CMK (cell line): ENCODE measurements at regions not wholly inside any gene's neighbourhood (a gene's known extent, or its start where the extent isn't known, plus 50 kb on each side); places are given as distances from the start of the nearest gene placed in this dataset.
"Not testable (repeated sequence)": the region's sequence is repeated elsewhere in the genome, so short reads cannot be mapped to it uniquely, and the experiment has no call there.

ENCODE experiments used
- DNase-seq: peaks from one replicate; pipeline ENCODE4 v3.0.0-alpha.2; 2010; ENCODE audit warnings: low read depth

- no peak for DNase-seq
These were observed 478.5 kb downstream of the ATP23 start for GRCh38 chr12:58419905-58420304.

DNA sequence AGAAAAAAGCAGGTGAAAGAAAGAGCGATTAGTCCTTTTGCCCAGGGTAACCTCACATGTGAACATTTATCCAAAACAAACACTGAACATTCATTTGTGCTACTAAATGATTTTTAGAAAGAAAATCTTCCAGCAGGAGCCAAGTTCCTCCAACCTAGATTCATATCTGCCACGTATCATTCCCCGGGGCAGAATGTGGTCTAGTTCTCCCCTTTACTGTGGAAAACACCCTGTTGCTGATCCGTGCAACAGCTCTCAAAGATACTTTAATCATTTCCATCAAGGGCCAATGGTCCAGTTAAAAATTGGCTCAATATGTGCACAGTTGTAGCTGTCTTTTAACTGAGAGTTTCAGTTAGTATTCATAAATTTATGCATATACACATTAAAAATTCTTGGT is 479.1 kb downstream of the ATP23 start:
- DNase-seq, result peak; percentile 18

- DNase-seq, result no peak
These were observed 480.6 kb downstream of the ATP23 start for GRCh38 chr12:58421990-58422389.

- no peak for DNase-seq
These were observed 483.5 kb downstream of the ATP23 start for GRCh38 chr12:58424735-58425392.

DNA sequence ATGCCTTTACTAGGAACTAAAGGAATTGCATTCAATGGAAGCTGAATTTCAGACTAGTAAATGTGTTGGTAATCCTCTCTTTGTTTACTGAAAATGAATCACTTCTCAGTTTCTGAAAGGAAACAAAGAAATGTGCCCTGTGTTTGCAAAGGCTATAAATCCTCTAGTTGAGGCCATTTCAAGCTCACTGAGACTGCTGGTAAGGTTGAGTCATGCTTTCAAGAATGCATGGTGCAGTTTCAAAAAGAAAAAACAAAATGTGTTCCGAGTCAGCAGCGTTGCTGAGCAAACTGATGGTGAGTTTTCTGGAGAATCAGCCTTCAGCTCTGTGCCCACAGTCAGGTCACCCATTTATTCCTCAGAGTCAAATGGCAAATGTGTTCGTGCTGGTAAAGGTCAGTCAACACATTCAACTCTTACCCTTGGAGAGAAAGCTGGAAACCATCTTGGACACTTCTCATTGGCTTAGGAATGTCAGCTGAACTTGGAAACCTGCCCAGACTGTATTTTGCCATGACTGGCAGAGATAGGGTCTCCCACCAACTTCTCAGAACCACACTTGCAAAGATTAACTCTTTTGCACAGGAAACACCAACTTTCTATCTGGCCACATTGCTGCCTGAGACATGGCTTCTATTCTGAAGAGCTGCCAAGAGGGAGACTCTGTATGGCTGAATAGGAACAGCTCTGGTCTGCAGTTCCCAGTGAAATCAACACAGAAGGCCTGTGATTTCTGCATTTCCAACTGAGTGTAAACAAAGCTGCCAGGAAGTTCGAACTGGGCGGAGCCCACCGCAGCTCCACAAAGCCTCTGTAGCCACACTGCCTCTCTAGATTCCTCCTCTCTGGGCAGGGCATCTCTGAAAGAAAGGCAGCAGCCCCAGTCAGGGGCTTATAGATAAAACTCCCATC is 484.4 kb downstream of the ATP23 start:
- DNase-seq, result peak; percentile 83

DNA sequence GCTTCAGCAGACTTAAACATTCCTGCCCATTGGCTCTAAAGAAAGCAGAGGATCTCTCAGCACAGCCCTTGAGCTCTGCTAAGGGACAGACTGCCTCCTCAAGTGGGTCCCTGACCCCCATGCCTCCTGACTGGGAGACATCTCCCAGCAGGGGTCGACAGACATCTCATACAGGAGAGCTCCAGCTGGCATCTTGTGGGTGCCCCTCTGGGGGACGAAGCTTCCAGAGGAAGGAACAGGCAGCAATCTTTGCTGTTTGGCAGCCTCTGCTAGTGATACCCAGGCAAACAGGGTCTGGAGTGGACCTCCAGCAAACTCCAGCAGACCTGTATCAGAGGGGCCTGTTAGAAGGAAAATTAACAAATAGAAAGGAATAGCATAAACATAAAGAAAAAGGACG is 485.1 kb downstream of the ATP23 start:
- not testable (repeated sequence) for DNase-seq

DNA sequence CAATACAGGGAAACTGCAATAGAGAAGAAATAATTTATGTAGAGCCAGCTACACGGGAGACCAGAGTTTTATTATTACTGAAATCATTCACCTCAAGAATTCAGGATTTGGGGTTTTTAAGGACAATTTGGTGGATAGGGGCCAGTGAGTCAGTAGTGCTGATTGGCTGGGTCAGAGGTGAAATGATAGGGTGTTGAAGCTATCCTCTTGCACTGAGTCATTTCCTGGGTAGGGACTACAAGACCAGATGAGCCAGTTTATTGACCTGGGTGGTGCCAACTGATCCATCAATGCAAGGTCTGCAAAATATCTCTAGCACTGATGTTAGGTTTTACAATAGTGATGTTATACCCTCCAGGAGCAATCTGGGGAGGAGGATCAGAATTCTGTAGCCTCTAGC is 486.3 kb downstream of the LRIG3 start:
- DNase-seq, result no peak

DNA sequence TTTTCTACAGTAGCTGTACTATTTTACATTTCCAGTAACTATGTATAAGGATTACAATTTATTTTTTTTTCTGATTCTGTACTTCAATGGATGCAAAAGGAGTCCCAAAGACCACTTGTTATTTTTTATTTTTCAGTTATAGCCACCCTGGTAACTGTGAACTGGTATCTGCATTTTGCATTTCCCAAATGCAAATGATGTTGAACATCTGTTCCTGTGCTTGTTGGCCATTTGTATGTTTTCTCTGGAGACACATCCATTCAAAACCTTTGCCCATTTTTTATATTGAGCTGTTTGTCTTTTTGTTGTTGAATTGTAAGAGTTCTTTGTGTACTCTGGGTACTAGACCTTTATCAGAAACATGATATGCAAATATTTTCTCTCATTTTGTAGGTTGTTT is 485.6 kb downstream of the LRIG3 start:
- DNase-seq, result no peak

GRCh38 chr12:58435647-58436046 is 484.7 kb downstream of the LRIG3 start:
- no peak for DNase-seq

GRCh38 chr12:58441483-58441882 is 478.8 kb downstream of the LRIG3 start:
- no peak for DNase-seq

- no peak for DNase-seq
These were observed 476.9 kb downstream of the LRIG3 start for GRCh38 chr12:58443273-58443980.

DNA sequence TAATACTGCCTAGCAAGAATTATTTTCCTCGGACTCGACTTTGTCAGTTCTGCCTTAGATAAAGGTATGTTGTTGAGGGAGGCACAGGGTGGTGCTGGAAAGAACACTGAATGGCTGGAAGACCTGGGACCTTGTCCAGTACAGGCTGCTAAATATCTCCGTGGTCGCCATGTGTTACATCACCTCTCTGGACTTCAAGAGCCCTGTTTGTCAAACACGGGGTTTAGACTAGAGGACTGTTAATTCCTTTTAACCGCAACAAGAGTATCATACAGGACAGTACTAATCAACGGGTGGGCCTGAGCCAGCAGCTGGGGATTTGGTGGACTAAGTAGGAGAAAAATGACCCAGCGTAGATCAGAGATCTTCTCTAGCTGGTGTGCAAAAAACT is 476.3 kb downstream of the LRIG3 start:
- no peak for DNase-seq

DNA sequence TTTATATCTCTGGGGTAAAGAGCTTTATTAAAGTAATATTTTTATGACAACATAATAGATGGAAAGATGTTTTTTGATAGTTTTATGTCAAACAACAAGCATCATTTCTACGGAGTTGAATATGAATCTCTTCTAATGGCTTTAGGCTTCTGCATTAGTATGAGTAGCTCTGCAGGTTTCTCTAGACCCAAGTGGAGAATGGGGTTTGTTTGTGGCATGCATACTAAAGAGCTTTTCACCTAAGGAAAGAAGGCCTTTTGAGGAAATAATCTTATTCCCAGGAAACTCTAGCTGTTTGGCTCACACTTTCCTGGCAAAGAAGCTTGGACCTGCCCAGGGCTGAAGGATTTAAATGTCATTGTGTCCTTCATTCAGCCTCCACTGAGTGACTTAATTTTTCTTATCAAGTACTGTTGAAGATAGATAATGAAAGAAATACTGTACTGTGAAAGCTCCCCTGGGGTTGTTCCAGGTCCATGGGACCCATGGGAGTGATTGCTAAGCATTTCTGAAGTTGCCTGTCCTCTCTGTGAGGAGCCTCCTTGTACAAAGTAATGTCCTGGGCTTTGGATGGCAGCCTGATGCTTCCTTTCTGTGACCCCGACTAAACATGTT is 469.3 kb downstream of the LRIG3 start:
- DNase-seq, result no peak

- no peak for DNase-seq
These were observed 467.8 kb downstream of the LRIG3 start for GRCh38 chr12:58452546-58452945.

DNA sequence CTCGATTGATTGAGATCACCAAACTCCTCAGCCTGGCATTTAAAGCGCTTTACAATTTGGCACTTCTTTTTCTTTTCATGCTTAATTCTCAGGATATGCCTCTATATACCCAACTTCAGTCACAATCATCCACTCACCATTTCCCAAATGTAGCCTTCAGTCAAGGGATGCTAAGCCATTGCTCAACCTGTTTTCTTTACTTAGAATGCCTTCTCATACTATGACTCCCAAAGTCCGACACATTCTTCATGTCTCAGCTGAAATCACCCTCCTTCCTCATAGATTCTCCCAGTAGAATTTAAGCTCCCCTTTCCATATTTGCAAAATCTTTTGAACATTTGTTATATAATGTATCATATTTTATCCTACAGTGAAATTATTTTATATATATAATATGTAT is 467.0 kb downstream of the LRIG3 start:
- DNase-seq, result no peak

GRCh38 chr12:58455136-58455535 is 465.2 kb downstream of the LRIG3 start:
- DNase-seq, result no peak

DNA sequence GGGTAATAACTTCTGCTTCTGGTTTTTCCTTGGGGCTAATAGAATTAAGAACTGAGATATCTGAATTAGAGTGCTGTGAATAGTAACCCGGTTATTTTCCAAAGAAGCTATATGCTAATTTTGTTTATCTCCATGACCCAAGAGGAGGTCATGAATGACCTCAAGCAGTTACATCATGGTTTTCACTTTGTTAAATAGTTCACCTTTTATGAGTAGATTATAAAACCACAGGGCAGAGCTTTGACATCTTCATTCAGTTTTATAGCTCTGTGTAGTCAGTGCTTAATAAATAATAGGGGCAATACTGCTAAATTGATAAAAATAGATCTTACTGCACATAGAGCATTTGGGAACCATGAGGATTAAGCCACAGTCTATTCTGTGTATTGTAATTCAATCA is 462.2 kb downstream of the LRIG3 start:
- DNase-seq, result no peak

GRCh38 chr12:58459191-58459590 is 461.1 kb downstream of the LRIG3 start:
- no peak for DNase-seq

GRCh38 chr12:58463051-58463450 is 457.3 kb downstream of the LRIG3 start:
- no peak for DNase-seq

DNA sequence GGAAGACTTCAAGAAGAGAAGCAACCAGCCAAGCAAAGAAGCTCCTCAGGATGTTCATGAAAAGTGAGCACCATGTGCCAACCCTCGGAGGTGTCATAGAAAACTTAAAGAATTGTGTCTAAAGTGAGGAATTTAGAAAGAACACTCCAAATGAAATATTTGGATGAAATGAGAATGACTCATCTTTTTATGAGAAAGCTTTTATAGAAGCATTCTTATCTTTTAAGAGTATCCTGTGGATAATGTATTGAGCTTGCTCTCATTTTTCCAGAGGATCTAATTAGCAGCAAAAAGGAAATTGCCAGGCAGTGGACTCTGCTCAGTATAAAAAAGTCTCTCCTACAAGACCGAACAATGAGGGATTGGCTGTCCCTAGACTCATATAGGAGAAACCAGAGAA is 454.9 kb downstream of the LRIG3 start:
- no peak for DNase-seq

GRCh38 chr12:58470266-58471010 is 449.9 kb downstream of the LRIG3 start:
- DNase-seq, result no peak

- DNase-seq, result no peak
These were observed 440.9 kb downstream of the LRIG3 start for GRCh38 chr12:58479401-58479800.
